Transverse colon (tissue), 1 donor: ENCODE measurements at regions not wholly inside any gene's neighbourhood (a gene's known extent, or its start where the extent isn't known, plus 50 kb on each side); places are given as distances from the start of the nearest gene placed in this dataset.

Experiments used
- EP300 ChIP-seq: sonication (generic); formaldehyde crosslinking; IDR thresholded peaks from one replicate; pipeline ENCODE4 v1.6.1; 2017; ENCODE audit warnings: antibody characterized with exemption, low read depth
- POLR2A ChIP-seq: fragments of 450-650 bp; IDR thresholded peaks from one replicate; pipeline ENCODE4 v1.6.1; 2016; ENCODE audit warnings: antibody characterized with exemption, mild to moderate bottlenecking, moderate library complexity

- TF ChIP-seq POLR2A (peak; percentile 49), EP300 (no peak)
Measured at GRCh38 chr12:124389138-124389724, 94.3 kb downstream of the RFLNA start.
